OCI-LY7 (cell line): ENCODE measurements at regions not wholly inside any gene's neighbourhood (a gene's known extent, or its start where the extent isn't known, plus 50 kb on each side); places are given as distances from the start of the nearest gene placed in this dataset.

Experiments used
- EZH2phosphoT487 ChIP-seq: fragments of 200-600 bp; sonication (generic); IDR thresholded peaks from 2 replicates; pipeline ENCODE4 v1.6.1; 2018; ENCODE audit warnings: low read depth, borderline replicate concordance, mild to moderate bottlenecking, mixed run types, antibody characterized with exemption, low read length, moderate library complexity, mixed read lengths
- TF ChIP-seq, protein P1 (sequence below): fragments of 200-600 bp; sonication (generic); conservative IDR thresholded peaks from 2 replicates; pipeline ENCODE4 v1.5.1; 2014; ENCODE audit warnings: mild to moderate bottlenecking, antibody characterized with exemption, low read length, moderate library complexity, mixed read lengths

DNA sequence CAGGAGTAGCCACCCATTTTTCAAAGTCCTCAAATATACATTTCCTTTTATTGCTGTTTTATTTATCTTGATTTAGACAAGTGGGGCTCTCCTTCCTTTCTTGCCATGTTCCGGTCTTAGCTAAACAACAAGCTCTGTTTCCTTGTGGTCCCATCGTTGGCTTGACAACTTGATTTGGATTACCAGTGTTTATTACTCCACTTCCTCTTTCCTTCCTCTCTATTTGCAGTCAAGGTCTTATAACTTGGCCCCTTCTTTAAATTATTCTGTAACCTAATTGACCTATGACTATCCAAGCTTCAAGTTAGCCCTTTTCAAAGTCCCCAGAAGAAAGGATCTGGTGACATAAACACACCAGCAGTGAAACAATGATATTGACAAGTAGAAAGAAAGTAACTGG is 130.6 kb upstream of the STT3B start:
- TF ChIP-seq, protein P1, sequence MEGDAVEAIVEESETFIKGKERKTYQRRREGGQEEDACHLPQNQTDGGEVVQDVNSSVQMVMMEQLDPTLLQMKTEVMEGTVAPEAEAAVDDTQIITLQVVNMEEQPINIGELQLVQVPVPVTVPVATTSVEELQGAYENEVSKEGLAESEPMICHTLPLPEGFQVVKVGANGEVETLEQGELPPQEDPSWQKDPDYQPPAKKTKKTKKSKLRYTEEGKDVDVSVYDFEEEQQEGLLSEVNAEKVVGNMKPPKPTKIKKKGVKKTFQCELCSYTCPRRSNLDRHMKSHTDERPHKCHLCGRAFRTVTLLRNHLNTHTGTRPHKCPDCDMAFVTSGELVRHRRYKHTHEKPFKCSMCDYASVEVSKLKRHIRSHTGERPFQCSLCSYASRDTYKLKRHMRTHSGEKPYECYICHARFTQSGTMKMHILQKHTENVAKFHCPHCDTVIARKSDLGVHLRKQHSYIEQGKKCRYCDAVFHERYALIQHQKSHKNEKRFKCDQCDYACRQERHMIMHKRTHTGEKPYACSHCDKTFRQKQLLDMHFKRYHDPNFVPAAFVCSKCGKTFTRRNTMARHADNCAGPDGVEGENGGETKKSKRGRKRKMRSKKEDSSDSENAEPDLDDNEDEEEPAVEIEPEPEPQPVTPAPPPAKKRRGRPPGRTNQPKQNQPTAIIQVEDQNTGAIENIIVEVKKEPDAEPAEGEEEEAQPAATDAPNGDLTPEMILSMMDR = no peak
- TF ChIP-seq EZH2phosphoT487 = no peak
